GM20431 (cell line): ENCODE measurements at regions not wholly inside any gene's neighbourhood (a gene's known extent, or its start where the extent isn't known, plus 50 kb on each side); places are given as distances from the start of the nearest gene placed in this dataset.
"Not testable (repeated sequence)": the region's sequence is repeated elsewhere in the genome, so short reads cannot be mapped to it uniquely, and the experiment has no call there.

Experiments used
- in situ Hi-C: fragments of 300-500 bp; cut with MseI, MboI; formaldehyde crosslinking; loops from one replicate; pipeline ENCODE4 v1.15.0; 2020; ENCODE audit warnings: low sequenced_read_pairs; ENCODE audit not compliant: unreplicated experiment

- in situ Hi-C loops: no loop called here
Measured at GRCh38 chr3:162641907-162642306, 1145.3 kb downstream of the OTOL1 start.

DNA sequence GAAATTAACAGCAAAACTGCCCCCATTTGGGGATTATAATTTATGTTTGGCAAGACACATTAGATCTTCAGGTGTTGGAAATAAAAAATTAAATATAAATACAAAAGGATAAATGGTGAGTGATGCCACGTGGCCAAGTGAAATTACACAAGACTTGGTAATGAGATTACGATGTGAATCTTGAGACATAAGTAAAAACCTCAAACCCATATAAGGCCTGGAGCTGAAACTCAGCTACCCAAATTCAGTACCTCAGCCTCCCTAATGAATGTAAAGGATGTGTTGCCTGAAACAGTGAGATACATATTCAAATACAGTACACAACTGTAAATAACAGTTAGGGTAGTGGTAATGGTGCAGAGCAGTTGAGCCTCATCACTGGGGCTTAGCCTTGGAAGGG lies 1146.6 kb downstream of the OTOL1 start:
- in situ Hi-C loops: no loop called here

DNA sequence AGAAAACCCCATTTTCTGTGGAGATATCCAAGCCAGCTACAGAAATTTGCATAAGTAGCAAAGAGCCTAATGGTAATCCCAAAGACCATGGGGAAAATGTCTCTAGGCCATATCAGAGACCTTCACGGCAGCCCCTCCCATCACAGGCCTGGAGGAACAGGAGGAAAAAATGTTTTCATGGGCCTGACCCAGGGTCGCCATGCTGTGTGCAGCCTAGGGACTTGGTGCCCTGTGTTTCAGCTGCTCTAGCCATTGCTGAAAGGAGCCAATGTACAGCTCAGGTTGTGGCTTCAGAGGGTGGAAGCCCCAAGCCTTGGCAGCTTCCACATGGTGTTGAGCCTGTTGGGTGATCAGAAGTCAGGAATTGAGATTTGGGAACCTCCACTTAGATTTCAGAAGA lies 1150.7 kb downstream of the OTOL1 start:
- in situ Hi-C loops: no loop called here

- in situ Hi-C loops: no loop called here
Measured at GRCh38 chr3:162658003-162658402, 1161.4 kb downstream of the OTOL1 start.

DNA sequence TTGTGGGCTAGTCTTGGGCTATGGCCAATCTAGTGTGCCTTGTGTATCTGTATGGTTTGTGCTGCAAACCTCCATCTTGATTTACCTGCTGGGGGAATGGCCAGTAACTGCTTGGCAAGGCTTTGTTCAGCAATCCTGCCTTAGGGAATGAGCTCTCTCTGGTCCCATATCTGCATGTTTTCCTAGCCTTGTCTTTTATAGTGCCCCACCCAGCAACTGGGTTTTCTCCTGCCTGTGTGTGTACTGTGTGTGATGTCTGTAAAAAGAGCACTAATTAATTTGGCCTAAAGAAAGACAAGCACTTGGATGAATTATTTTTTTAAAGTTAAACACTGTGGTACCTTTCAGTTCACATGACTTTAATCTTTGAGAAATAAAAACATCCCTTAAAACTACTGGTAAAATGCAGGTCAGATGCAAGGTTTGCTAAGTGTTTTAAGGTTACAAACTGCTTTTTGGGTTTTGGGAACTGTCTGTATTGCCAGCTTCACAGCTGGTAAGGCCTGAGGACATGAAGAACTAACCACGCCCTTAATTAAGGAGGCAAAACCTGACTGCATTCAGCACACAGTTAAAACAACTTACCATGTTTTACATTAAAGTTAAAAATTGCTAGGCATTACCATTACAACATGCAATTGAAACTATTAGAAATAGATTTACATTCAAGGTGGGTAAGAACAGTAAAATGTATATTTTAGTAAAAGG lies 1169.2 kb downstream of the OTOL1 start:
- in situ Hi-C loops: no loop called here

DNA sequence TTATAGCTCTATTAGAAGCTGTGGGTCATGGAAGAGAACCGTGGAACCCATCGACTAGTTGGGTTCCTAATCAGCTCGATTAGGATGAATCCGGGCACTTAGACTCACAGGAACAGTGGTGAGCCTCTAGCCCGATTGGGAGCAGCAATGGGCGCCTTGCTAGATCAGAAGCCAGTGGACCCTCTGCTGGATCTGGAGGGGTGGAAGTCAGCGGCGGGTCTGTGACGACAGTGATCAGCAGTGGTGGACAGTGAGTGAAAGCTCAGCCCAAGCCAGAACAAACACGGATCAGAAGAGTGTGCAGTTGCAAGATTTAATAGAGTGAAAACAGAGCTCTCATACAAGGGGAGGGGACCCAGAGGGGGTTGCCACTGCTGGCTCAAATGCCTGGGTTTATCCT lies 1170.2 kb downstream of the OTOL1 start:
- in situ Hi-C loops: no loop called here

- in situ Hi-C loops: no loop called here
Measured at GRCh38 chr3:162670181-162670580, 1173.6 kb downstream of the OTOL1 start.

GRCh38 chr3:162677475-162677874 lies 1180.9 kb downstream of the OTOL1 start:
- in situ Hi-C loops: no loop called here

GRCh38 chr3:162678941-162679340 lies 1182.3 kb downstream of the OTOL1 start:
- in situ Hi-C loops: no loop called here

DNA sequence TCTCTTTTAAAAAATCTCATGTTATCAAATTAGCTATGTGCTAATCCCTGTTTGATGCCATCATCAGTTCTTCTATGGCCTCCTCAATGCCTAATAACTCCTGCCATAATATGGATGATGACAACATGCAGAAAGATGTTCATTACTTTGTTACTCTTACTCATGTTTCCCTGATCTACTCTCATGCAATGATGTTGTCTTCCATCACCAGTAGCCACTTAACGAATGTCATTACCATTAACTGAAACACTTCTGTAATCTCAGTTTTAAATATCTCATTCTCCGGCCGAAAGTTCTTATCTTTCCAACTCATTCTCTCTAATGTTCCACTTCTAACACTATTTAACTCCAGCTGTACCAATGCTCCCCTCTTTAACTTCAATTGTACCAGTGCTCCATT lies 1187.7 kb downstream of the OTOL1 start:
- in situ Hi-C loops: no loop called here

DNA sequence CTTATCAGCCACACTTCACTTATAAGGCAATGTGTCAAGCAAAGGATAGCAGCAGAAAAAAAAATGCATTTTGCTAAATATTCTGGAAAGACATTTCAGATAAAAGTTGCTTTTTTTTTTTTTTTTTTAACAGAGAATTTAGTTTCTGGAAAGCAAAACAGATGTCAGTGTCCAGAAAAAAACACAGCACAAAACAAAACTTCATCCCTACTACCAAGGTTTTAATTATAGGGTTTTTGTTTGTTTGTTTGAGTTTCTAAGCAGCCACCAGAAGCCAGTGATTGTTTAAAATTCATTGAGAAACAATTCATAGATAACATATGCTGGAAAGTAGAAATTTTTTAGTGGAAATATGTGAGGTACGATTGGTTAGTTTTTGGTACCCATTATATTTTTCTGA lies 1202.7 kb downstream of the OTOL1 start:
- in situ Hi-C loops: no loop called here

GRCh38 chr3:162701211-162701610 lies 1204.6 kb downstream of the OTOL1 start:
- in situ Hi-C loops: no loop called here

DNA sequence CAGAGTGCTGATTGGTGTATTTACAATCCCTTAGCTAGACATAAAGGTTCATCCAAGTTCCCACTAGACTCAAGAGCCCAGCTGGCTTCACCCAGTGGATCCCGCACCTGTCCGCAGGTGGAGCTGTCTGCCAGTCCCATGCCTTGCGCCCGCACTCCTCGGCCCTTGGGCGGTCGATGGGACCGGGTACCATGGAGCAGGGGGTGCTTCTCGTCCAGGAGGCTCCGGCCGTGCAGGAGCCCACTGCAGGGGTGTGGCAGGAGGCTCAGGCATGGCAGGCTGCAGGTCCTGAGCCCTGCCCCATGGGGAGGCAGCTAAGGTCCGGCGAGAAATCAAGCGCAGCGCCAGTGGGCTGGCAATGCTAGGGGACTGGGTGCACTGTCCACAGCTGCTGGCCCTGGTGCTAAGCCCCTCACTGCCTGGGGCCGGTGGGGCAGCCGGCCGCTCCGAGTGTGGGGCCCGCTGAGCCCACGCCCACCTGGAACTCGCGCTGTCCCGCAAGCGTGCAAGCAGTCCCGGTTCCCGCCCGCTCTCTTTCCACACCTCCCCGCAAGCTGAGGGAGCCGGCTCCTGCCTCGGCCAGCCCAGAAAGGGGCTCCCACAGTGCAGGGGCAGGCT lies 1206.3 kb downstream of the OTOL1 start:
- in situ Hi-C loops: no loop called here

- in situ Hi-C loops: no loop called here
Measured at GRCh38 chr3:162704238-162704637, 1207.6 kb downstream of the OTOL1 start.

- in situ Hi-C loops: no loop called here
Measured at GRCh38 chr3:162704799-162705385, 1208.3 kb downstream of the OTOL1 start.

GRCh38 chr3:162708394-162708793 lies 1211.8 kb downstream of the OTOL1 start:
- in situ Hi-C loops: not testable (repeated sequence)

GRCh38 chr3:162708942-162709706 lies 1212.5 kb downstream of the OTOL1 start:
- in situ Hi-C loops: not testable (repeated sequence)

- in situ Hi-C loops: no loop called here
Measured at GRCh38 chr3:162710332-162711112, 1213.9 kb downstream of the OTOL1 start.

DNA sequence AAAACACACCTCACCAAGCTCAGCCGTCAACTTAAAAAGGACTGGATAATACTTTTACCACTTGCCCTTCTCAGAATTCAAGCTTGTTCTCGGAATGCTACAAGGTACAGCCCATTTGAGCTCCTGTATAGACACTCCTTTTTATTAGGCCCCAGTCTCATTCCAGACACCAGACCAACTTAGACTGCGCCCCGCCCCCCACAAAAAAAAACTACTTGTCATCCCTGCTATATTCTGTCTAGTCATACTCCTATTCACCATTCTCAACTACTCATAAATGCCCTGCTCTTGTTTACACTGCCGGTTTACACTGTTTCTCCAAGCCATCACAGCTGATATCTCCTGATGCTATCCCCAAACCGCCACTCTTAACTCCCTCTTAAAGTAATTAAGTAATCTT lies 1220.5 kb downstream of the OTOL1 start:
- in situ Hi-C loops: not testable (repeated sequence)

GRCh38 chr3:162718697-162719096 lies 1222.1 kb downstream of the OTOL1 start:
- in situ Hi-C loops: no loop called here
